Parathyroid adenoma (tissue), 2 donors: ENCODE measurements at regions not wholly inside any gene's neighbourhood (a gene's known extent, or its start where the extent isn't known, plus 50 kb on each side); places are given as distances from the start of the nearest gene placed in this dataset.

ENCODE experiments used
- H2AFZ ChIP-seq: fragments of 300-600 bp; sonication (generic); one replicate; pipeline ENCODE4 v1.7.0; 2017; ENCODE audit warnings: antibody characterized with exemption, mild to moderate bottlenecking
- H3K27ac ChIP-seq: fragments of 300-600 bp; sonication (generic); one replicate; pipeline ENCODE4 v1.7.0; 2017
- H3K27me3 ChIP-seq: fragments of 300-600 bp; sonication (generic); one replicate; pipeline ENCODE4 v1.7.0; 2017; ENCODE audit warnings: low read length; ENCODE audit not compliant: control insufficient read depth, insufficient read depth
- H3K36me3 ChIP-seq: fragments of 300-600 bp; sonication (generic); one replicate; pipeline ENCODE4 v1.7.0; 2017; ENCODE audit warnings: low read length; ENCODE audit not compliant: control insufficient read depth, insufficient read depth
- H3K4me1 ChIP-seq: fragments of 300-600 bp; sonication (generic); one replicate; pipeline ENCODE4 v1.7.0; 2017; ENCODE audit warnings: control low read depth
- H3K4me2 ChIP-seq: fragments of 300-600 bp; sonication (generic); one replicate; pipeline ENCODE4 v1.7.0; 2017; ENCODE audit warnings: low read length
- H3K4me3 ChIP-seq: fragments of 300-600 bp; sonication (generic); one replicate; pipeline ENCODE4 v1.7.0; 2017; ENCODE audit warnings: low read depth, low read length
- H3K79me2 ChIP-seq: fragments of 300-600 bp; sonication (generic); one replicate; pipeline ENCODE4 v1.7.0; 2017; ENCODE audit warnings: control low read depth
- H3K9ac ChIP-seq: fragments of 300-600 bp; sonication (generic); one replicate; pipeline ENCODE4 v1.7.0; 2017; ENCODE audit warnings: mild to moderate bottlenecking
- H3K9me3 ChIP-seq: fragments of 300-600 bp; sonication (generic); one replicate; pipeline ENCODE4 v1.7.0; 2017; ENCODE audit warnings: low read length; ENCODE audit not compliant: control insufficient read depth
- TF ChIP-seq, protein P1 (sequence below): fragments of 300-600 bp; sonication (generic); IDR thresholded peaks from one replicate; pipeline ENCODE4 v1.7.0; 2017; ENCODE audit warnings: antibody characterized with exemption, mild to moderate bottlenecking
- donor health status: primary hyperparathyroidism.

- Histone ChIP-seq H3K36me3 (no peaks in the 10 kb centered on the region), H3K9ac (no peak overlapping the region), H3K4me2 (no peak overlapping the region), H3K4me1 (no peaks in the 10 kb centered on the region), H3K27ac (no peak overlapping the region), H3K79me2 (no peaks in the 10 kb centered on the region), H3K27me3 (no peaks in the 10 kb centered on the region), H2AFZ (no peak overlapping the region), H3K9me3 (no peaks in the 10 kb centered on the region), H3K4me3 (no peak overlapping the region)
- TF ChIP-seq, protein P1, sequence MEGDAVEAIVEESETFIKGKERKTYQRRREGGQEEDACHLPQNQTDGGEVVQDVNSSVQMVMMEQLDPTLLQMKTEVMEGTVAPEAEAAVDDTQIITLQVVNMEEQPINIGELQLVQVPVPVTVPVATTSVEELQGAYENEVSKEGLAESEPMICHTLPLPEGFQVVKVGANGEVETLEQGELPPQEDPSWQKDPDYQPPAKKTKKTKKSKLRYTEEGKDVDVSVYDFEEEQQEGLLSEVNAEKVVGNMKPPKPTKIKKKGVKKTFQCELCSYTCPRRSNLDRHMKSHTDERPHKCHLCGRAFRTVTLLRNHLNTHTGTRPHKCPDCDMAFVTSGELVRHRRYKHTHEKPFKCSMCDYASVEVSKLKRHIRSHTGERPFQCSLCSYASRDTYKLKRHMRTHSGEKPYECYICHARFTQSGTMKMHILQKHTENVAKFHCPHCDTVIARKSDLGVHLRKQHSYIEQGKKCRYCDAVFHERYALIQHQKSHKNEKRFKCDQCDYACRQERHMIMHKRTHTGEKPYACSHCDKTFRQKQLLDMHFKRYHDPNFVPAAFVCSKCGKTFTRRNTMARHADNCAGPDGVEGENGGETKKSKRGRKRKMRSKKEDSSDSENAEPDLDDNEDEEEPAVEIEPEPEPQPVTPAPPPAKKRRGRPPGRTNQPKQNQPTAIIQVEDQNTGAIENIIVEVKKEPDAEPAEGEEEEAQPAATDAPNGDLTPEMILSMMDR = no peak
Measured at GRCh38 chr3:182172534-182172933, 460.8 kb downstream of the SOX2 start.

- H3K4me2 ChIP-seq = no peak overlapping the region
- no peaks in the 10 kb centered on the region for H3K36me3 ChIP-seq
- TF ChIP-seq, protein P1 = no peak
- no peak overlapping the region for H2AFZ ChIP-seq
- no peaks in the 10 kb centered on the region for H3K9me3 ChIP-seq
- H3K4me1 ChIP-seq = no peaks in the 10 kb centered on the region
- no peak overlapping the region for H3K27ac ChIP-seq
- H3K79me2 ChIP-seq = no peaks in the 10 kb centered on the region
- no peak overlapping the region for H3K4me3 ChIP-seq
- H3K27me3 ChIP-seq = no peaks in the 10 kb centered on the region
- no peak overlapping the region for H3K9ac ChIP-seq
Measured at GRCh38 chr3:182178488-182179200, 466.9 kb downstream of the SOX2 start.

- H3K9ac ChIP-seq = no peak overlapping the region
- H3K36me3 ChIP-seq = no peaks in the 10 kb centered on the region
- no peak overlapping the region for H3K4me2 ChIP-seq
- no peaks in the 10 kb centered on the region for H3K79me2 ChIP-seq
- no peaks in the 10 kb centered on the region for H3K9me3 ChIP-seq
- H2AFZ ChIP-seq = no peak overlapping the region
- no peaks in the 10 kb centered on the region for H3K4me1 ChIP-seq
- TF ChIP-seq, protein P1 = no peak
- H3K27me3 ChIP-seq = no peaks in the 10 kb centered on the region
- H3K4me3 ChIP-seq = no peak overlapping the region
- H3K27ac ChIP-seq = no peak overlapping the region
Measured at GRCh38 chr3:182179631-182180030, 467.9 kb downstream of the SOX2 start.

GRCh38 chr3:182180654-182181385 lies 469.1 kb downstream of the SOX2 start:
- Histone ChIP-seq H3K4me1 (no peaks in the 10 kb centered on the region), H3K4me2 (no peak overlapping the region), H3K9ac (no peak overlapping the region), H3K79me2 (no peaks in the 10 kb centered on the region), H2AFZ (no peak overlapping the region), H3K4me3 (no peak overlapping the region), H3K36me3 (no peaks in the 10 kb centered on the region), H3K27me3 (no peaks in the 10 kb centered on the region), H3K27ac (no peak overlapping the region), H3K9me3 (no peaks in the 10 kb centered on the region)
- TF ChIP-seq, protein P1 = no peak
